Chondrocyte (in vitro differentiated cells): ENCODE measurements at regions not wholly inside any gene's neighbourhood (a gene's known extent, or its start where the extent isn't known, plus 50 kb on each side); places are given as distances from the start of the nearest gene placed in this dataset.

Experiments used
- DNase-seq: peaks from one replicate; pipeline ENCODE4 v3.0.0; 2021; ENCODE audit warnings: mixed read lengths, low spot score
- H3K27ac Mint-ChIP-seq: one replicate; pipeline ENCODE4 v1.8.0; 2021; ENCODE audit warnings: mild to moderate bottlenecking, moderate library complexity, mixed read lengths; ENCODE audit not compliant: unreplicated experiment
- H3K27me3 Mint-ChIP-seq: 2 replicates; pipeline ENCODE4 v1.8.0; 2021; ENCODE audit warnings: low read depth, mixed read lengths
- H3K36me3 Mint-ChIP-seq: 2 replicates; pipeline ENCODE4 v1.8.0; 2021; ENCODE audit warnings: low read depth, mixed read lengths
- H3K4me1 Mint-ChIP-seq: 2 replicates; pipeline ENCODE4 v1.8.0; 2021; ENCODE audit warnings: low read depth, mild to moderate bottlenecking, mixed read lengths
- H3K4me3 Mint-ChIP-seq: one replicate; pipeline ENCODE4 v1.8.0; 2021; ENCODE audit warnings: mild to moderate bottlenecking, moderate library complexity, mixed read lengths; ENCODE audit not compliant: unreplicated experiment
- H3K9me3 Mint-ChIP-seq: 2 replicates; pipeline ENCODE4 v1.8.0; 2021; ENCODE audit warnings: low read depth, mixed read lengths
- TF ChIP-seq, protein P1 (sequence below): fragments of 200-600 bp; sonication (generic); IDR thresholded peaks from 2 replicates; pipeline ENCODE4 v1.5.0; 2021; ENCODE audit warnings: antibody characterized with exemption, mild to moderate bottlenecking, moderate library complexity

DNA sequence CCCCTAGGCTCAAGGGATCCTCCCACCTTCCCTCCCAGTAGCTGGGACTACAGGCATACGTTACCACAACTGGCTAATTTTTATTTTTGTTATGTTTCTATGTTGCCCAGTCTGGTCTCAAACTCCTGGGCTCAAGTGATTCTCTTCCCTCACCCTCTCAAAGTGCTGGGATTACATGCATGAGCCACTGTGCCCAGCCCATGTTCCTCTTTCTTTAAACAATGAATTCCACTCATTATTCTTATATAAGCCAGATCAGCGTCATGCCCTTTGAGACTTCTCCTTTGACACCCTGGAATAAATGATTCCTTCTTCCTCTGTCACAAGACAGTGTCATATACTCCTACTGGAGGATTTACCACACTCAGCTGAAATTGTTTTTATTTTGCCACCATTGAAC lies 519.9 kb upstream of the SPRY2 start:
- Mint-ChIP-seq H3K27ac (no peak overlapping the region), H3K4me3 (no peak overlapping the region), H3K9me3 (peaks cover 5% of the 10 kb centered on the region), H3K27me3 (no peaks in the 10 kb centered on the region), H3K4me1 (peaks cover 7% of the 10 kb centered on the region), H3K36me3 (no peaks in the 10 kb centered on the region)
- TF ChIP-seq, protein P1, sequence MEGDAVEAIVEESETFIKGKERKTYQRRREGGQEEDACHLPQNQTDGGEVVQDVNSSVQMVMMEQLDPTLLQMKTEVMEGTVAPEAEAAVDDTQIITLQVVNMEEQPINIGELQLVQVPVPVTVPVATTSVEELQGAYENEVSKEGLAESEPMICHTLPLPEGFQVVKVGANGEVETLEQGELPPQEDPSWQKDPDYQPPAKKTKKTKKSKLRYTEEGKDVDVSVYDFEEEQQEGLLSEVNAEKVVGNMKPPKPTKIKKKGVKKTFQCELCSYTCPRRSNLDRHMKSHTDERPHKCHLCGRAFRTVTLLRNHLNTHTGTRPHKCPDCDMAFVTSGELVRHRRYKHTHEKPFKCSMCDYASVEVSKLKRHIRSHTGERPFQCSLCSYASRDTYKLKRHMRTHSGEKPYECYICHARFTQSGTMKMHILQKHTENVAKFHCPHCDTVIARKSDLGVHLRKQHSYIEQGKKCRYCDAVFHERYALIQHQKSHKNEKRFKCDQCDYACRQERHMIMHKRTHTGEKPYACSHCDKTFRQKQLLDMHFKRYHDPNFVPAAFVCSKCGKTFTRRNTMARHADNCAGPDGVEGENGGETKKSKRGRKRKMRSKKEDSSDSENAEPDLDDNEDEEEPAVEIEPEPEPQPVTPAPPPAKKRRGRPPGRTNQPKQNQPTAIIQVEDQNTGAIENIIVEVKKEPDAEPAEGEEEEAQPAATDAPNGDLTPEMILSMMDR, result no peak
- DNase-seq, result no peak

DNA sequence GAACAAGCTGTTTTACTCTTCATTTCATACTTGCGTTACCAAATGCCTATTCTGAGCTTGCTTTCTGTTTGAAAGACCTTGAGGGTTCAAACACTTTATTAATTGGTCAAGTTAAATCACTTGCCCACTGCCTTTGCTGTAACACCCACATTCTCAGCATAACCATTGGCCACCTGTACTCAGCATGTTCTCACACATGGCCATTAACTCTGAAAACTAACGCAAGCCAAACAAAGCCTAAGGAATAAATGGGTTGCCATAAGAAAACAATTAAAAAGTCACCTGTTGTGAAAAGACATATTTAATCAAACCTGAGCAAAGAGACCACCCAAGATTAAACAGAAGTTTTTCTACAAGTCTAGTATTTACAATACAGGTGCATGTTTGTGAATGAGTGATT lies 517.2 kb upstream of the SPRY2 start:
- Mint-ChIP-seq H3K36me3 (no peaks in the 10 kb centered on the region), H3K4me1 (peaks cover 7% of the 10 kb centered on the region), H3K27ac (no peak overlapping the region), H3K27me3 (no peaks in the 10 kb centered on the region), H3K9me3 (no peaks in the 10 kb centered on the region), H3K4me3 (no peak overlapping the region)
- TF ChIP-seq, protein P1, result no peak
- no peak for DNase-seq

GRCh38 chr13:80857321-80857720 lies 516.4 kb upstream of the SPRY2 start:
- no peaks in the 10 kb centered on the region for H3K9me3 Mint-ChIP-seq
- H3K36me3 Mint-ChIP-seq, result no peaks in the 10 kb centered on the region
- DNase-seq, result no peak
- H3K4me3 Mint-ChIP-seq, result no peak overlapping the region
- H3K4me1 Mint-ChIP-seq, result peaks cover 3% of the 10 kb centered on the region
- TF ChIP-seq, protein P1, result no peak
- H3K27me3 Mint-ChIP-seq, result no peaks in the 10 kb centered on the region
- no peak overlapping the region for H3K27ac Mint-ChIP-seq

- Mint-ChIP-seq H3K27ac (no peak overlapping the region), H3K9me3 (no peaks in the 10 kb centered on the region), H3K4me3 (no peak overlapping the region), H3K27me3 (no peaks in the 10 kb centered on the region), H3K36me3 (no peaks in the 10 kb centered on the region), H3K4me1 (no peaks in the 10 kb centered on the region)
- TF ChIP-seq, protein P1, result no peak
- DNase-seq, result no peak
Measured at GRCh38 chr13:80850771-80851170, 509.8 kb upstream of the SPRY2 start.

GRCh38 chr13:80844164-80844563 lies 503.2 kb upstream of the SPRY2 start:
- DNase-seq, result no peak
- Mint-ChIP-seq H3K36me3 (no peaks in the 10 kb centered on the region), H3K4me3 (no peak overlapping the region), H3K27me3 (no peaks in the 10 kb centered on the region), H3K27ac (no peak overlapping the region), H3K4me1 (peaks cover 17% of the 10 kb centered on the region), H3K9me3 (no peaks in the 10 kb centered on the region)
- TF ChIP-seq, protein P1, result no peak
